ENCODE measurements at regions not wholly inside any gene's neighbourhood (a gene's known extent, or its start where the extent isn't known, plus 50 kb on each side); places are given as distances from the start of the nearest gene placed in this dataset.

- no peaks in the 10 kb centered on the region for H3K27me3 ChIP-seq
- H3K4me3 ChIP-seq: no peak overlapping the region
- intact Hi-C loops (cut with DNase I): no loop called here
- H3K9me3 ChIP-seq: peaks cover 0 to 3% of the 10 kb centered on the region in 2 donors
- H3K27ac ChIP-seq: no peak overlapping the region
- no peak for DNase-seq (ENCODE audit: low spot score in 2 of 2)
- no peaks in the 10 kb centered on the region for H3K36me3 ChIP-seq
- no peaks in the 10 kb centered on the region for H3K4me1 ChIP-seq
- no peak for TF ChIP-seq CTCF (IDR thresholded peaks at IDR 0.05)
These were observed 100.1 kb upstream of the ERBB4 start for GRCh38 chr2:212638694-212639093.

- H3K4me1 ChIP-seq: no peaks in the 10 kb centered on the region
- TF ChIP-seq CTCF (IDR thresholded peaks at IDR 0.05): no peak
- H3K27ac ChIP-seq: no peak overlapping the region
- intact Hi-C loops (cut with DNase I): no loop called here
- no peak for DNase-seq (ENCODE audit: low spot score in 2 of 2)
- no peak overlapping the region for H3K4me3 ChIP-seq
- no peaks in the 10 kb centered on the region for H3K36me3 ChIP-seq
- no peaks in the 10 kb centered on the region for H3K9me3 ChIP-seq
- H3K27me3 ChIP-seq: no peaks in the 10 kb centered on the region
These were observed 90.0 kb upstream of the ERBB4 start for GRCh38 chr2:212628586-212628985.

GRCh38 chr2:212626371-212626918 lies 87.8 kb upstream of the ERBB4 start:
- H3K9me3 ChIP-seq: no peaks in the 10 kb centered on the region
- no peaks in the 10 kb centered on the region for H3K4me1 ChIP-seq
- DNase-seq (ENCODE audit: low spot score in 2 of 2): no peak
- H3K4me3 ChIP-seq: no peak overlapping the region
- intact Hi-C loops (cut with DNase I): no loop called here
- no peaks in the 10 kb centered on the region for H3K36me3 ChIP-seq
- no peaks in the 10 kb centered on the region for H3K27me3 ChIP-seq
- no peak overlapping the region for H3K27ac ChIP-seq
- no peak for TF ChIP-seq CTCF (IDR thresholded peaks at IDR 0.05)

GRCh38 chr2:212619954-212620353 lies 81.4 kb upstream of the ERBB4 start:
- intact Hi-C loops (cut with DNase I): no loop called here
- H3K9me3 ChIP-seq: no peaks in the 10 kb centered on the region

GRCh38 chr2:212618636-212619035 lies 80.0 kb upstream of the ERBB4 start:
- Histone ChIP-seq H3K27me3 (no peaks in the 10 kb centered on the region), H3K9me3 (no peaks in the 10 kb centered on the region), H3K36me3 (no peaks in the 10 kb centered on the region), H3K27ac (no peak overlapping the region), H3K4me1 (no peaks in the 10 kb centered on the region), H3K4me3 (no peak overlapping the region)
- no peak for DNase-seq (ENCODE audit: low spot score in 2 of 2)
- no peak for TF ChIP-seq CTCF (IDR thresholded peaks at IDR 0.05)
- intact Hi-C loops (cut with DNase I): no loop called here

More at GRCh38 chr2:212619954-212620353, 81.4 kb upstream of the ERBB4 start:
- Histone ChIP-seq H3K27me3 (no peaks in the 10 kb centered on the region), H3K36me3 (no peaks in the 10 kb centered on the region), H3K27ac (no peak overlapping the region), H3K4me3 (no peak overlapping the region), H3K4me1 (no peaks in the 10 kb centered on the region)
- DNase-seq (ENCODE audit: low spot score in 2 of 2): no peak
- TF ChIP-seq CTCF (IDR thresholded peaks at IDR 0.05): no peak

- no peak for TF ChIP-seq CTCF (IDR thresholded peaks at IDR 0.05)
- no peaks in the 10 kb centered on the region for H3K4me1 ChIP-seq
- no peak for DNase-seq (ENCODE audit: low spot score in 2 of 2)
- no peaks in the 10 kb centered on the region for H3K27me3 ChIP-seq
- no peak overlapping the region for H3K4me3 ChIP-seq
- intact Hi-C loops (cut with DNase I): no loop called here
- H3K27ac ChIP-seq: no peak overlapping the region
- no peaks in the 10 kb centered on the region for H3K9me3 ChIP-seq
- H3K36me3 ChIP-seq: no peaks in the 10 kb centered on the region
These were observed 72.3 kb upstream of the ERBB4 start for GRCh38 chr2:212610872-212611425.

All from ascending aorta (tissue), 2 donors.